Daoy (cell line): ENCODE measurements at regions not wholly inside any gene's neighbourhood (a gene's known extent, or its start where the extent isn't known, plus 50 kb on each side); places are given as distances from the start of the nearest gene placed in this dataset.
"Not testable (repeated sequence)": the region's sequence is repeated elsewhere in the genome, so short reads cannot be mapped to it uniquely, and the experiment has no call there.

Source experiments
- DNase-seq: peaks from one replicate; pipeline ENCODE4 v3.0.0-alpha.2; 2015; ENCODE audit warnings: low read depth

DNA sequence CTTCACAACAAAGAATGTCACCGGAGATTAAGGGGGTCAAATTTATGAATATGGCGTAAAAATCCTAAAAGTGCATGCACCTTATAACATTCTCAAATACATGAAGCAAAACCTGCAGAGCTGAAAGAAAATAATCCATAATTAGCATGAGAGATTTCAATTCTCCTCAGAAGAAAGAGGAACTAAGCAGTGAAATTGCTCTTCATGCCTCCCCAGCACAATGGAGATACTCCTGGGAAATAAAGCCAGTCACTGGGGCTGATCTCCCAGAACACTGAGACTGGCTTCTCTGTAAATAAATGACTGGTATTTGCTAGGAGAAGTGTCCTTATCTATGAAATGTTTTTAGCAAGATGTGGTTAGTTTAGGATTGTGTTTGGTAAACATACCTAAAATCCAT is 68.1 kb downstream of the GOLGA6L6 start:
- not testable (repeated sequence) for DNase-seq

DNA sequence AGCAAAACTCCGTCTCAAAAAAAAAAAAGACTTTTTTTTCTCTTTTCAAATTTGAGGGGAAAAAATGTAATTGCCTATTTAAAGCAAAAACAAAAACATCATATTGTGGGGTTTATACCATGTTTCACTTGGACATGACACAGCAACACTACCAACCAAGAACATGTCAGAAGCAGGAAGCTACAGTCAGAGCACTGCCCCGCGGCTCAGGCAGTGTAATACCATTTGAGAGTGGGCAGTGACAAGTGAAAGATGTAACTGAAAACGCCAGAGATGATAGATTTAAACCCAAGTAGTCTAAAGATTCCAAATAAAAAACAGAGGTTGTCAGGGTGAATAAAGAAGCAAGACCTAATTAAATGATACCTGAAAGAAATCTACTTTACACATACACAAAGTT is 68.6 kb downstream of the GOLGA6L6 start:
- not testable (repeated sequence) for DNase-seq

DNA sequence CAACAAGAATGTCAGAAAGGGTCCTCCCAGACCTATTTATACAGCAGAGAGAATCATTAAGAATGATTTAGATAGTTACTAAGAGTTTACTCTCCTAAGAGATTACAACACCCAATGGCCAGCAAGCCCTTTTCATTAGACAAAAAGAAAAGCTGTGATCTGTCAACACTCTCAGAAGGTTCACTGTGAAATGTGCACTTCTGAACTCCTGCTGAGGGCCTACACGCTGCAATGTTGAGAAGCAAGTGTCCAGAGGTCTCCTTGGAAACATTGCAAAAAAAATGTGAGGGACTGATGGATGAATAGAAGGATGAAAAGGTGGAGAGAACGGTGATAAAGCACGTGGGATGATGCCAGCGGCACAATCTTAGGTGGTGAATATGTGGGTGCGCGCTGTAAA is 70.8 kb downstream of the GOLGA6L6 start:
- not testable (repeated sequence) for DNase-seq

DNA sequence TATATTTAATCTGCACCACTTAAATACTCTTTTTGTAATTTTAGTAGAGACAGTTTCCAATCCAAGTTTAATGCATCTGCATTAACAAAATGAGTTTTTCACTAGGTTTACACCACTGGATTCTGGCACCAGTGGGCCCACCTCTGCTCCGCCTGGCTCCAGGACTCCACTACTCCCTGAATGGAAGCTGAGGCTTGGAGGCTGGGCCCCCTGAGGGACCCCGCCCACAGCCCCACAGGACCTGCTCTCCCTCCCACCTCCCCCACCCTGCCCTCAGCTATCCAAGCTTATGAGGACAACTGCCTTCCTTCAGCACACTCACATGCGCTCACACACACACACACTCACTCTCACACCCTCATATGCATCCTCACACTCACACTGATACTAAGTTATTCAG is 100.5 kb downstream of the GOLGA6L6 start:
- not testable (repeated sequence) for DNase-seq

DNA sequence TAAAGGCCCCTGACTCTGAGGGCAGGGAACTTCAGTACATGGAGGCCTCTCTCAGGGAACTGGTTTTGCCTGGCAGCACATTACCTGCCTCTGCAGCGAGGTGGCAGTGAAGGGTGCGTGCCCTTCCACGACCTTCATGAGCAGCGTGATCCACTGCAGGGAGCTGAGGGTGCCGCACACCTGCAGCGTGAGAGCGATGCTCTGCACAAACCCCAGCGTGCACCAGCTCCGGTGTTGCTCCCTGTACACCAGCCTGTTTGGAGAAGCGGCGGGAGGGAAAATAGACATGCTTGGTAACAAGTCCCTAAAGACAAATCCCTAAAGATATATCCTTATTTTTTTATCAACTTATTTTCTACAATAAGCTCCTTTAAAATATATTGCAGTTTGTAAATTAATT is 101.2 kb downstream of the GOLGA6L6 start:
- not testable (repeated sequence) for DNase-seq

DNA sequence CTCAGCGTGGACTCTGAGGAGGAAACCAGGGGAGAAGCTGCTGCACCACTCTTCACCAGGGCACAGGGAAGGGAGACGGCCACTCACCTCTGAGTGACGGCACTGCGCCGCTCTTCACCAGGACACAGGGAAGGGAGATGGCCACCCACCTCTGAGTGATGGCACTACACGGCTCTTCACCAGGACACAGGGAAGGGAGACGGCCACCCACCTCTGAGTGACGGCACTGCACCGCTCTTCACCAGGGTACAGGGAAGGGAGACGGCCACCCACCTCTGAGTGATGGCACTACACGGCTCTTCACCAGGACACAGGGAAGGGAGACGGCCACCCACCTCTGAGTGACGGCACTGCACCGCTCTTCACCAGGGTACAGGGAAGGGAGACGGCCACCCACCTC is 102.5 kb downstream of the GOLGA6L6 start:
- DNase-seq, result not testable (repeated sequence)

DNA sequence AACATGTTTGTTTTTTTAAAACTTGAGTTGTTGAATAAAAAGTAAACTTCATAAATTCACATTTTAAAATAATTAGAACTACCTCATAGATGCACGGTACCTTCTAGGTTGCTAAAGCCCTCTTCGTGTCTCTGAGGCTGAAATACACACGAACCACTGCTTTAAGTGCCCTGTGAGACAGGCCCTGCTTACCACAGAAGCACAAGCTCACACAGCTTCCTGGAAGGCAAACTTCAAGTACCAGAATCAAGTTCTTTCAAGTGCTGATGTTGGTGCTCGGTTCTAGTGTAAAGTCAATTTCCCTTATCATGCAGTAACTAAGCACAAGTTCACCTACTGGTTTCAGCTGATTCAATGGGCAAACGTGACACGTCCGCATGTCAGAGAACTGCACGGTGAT is 103.3 kb downstream of the GOLGA6L6 start:
- DNase-seq, result not testable (repeated sequence)

DNA sequence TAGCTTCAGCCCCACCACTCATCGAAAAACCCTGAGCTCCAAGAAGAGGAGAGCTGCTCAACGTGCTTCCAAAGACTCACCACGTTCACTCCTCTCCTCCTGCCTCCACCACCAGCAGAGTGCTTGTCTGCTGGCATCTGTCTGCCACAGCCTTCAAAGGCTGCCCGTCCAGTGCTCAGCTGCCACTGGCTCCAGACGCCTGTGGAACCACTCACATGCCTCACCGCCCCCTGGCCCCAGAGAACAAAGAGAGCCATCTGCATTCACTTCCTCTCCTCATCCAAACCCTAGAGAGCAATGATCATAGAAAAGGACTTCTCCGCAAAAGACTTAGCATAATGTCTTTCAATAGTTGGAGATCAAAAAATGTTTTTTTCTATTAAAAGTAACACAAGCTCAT is 108.1 kb downstream of the GOLGA6L6 start:
- not testable (repeated sequence) for DNase-seq

DNA sequence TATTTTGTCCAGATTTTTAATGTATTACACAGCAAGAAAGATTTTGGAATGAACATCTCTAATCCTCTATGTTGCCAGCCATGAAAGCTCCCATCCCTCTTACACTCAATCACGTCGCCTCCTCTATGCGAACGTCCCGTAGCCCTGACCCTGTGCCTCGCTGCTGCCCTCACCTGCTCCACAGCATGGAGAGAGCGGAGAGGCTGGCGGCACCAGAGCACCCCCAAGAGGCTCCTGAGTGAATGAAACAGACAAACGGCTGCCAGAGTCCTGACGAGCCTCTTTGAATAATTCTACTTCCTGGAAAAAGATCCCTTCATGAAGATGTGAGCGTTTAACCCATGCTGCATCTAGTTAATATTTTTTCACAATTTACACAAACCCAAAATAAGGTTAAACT is 111.1 kb downstream of the GOLGA6L6 start:
- not testable (repeated sequence) for DNase-seq

DNA sequence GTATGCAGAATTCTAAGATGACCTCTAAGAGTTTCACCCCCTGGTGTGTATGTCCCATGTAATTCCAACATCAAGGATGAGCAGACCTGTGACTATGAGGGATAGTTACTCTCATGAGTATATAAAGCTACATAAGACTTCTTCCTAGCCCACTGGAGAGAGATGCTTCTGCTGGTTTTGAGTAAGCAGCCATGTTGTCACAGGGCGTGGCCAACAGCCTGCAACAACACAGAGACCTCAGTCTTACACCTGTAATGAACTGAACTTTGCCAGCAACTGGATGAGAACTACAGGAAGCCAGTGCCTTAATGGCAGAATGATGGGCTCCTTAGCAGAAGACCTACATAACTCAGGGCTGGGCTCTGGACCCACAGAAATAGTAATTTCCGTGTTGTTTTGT is 120.9 kb downstream of the GOLGA6L6 start:
- DNase-seq, result not testable (repeated sequence)

DNA sequence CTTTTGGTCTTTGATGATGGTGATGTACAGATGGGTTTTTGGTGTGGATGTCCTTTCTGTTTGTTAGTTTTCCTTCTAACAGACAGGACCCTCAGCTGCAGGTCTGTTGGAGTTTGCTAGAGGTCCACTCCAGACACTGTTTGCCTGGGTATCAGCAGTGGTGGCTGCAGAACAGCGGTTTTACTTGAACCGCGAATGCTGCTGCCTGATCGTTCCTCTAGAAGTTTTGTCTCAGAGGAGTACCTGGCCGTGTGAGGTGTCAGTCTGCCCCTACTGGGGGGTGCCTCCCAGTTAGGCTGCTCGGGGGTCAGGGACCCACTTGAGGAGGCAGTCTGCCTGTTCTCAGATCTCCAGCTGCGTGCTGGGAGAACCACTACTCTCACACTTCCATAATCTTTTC is 125.0 kb downstream of the GOLGA6L6 start:
- DNase-seq, result not testable (repeated sequence)

DNA sequence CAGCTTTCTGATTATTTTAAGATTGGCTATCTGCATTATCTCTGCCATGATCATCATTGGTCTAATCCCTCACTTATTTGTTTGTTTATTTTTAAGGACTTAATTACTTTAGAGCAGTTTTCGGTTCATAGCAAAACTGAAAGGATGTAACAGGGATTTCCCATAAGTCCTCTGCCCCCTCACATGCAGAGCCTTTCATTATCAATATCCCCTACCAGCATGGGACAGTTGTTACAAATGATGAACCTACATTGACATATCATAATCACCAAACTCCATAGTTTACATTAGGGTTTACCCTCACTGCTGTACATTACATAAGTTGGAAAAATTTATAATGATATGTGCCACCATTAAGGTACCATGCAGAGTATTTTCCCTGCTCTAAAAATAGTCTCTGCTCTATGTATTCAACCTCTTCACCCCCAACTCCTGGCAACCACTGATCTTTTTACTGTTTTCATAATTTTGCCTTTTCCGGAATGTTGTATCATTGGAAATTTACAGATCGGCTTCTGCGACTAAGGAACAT is 131.9 kb downstream of the GOLGA6L6 start:
- DNase-seq, result not testable (repeated sequence)

DNA sequence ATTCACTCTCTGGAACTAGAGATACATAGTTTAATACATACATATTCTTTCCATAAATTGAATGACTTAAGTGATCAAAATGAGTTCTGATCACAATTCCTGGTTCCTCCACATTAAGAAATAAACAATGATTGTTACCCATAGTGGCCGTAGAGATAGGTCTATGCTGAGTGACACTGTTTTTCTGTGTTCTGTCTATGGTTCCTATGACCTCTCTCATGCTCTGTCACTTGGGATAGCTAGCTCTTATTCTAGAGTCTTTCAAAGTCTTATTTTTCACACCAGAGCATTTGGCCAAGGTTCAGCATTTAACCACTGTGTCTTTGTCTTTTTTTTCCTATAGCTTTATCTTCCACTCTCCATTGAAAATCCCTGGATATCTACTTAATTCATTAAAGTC is 132.4 kb downstream of the GOLGA6L6 start:
- no peak for DNase-seq

DNA sequence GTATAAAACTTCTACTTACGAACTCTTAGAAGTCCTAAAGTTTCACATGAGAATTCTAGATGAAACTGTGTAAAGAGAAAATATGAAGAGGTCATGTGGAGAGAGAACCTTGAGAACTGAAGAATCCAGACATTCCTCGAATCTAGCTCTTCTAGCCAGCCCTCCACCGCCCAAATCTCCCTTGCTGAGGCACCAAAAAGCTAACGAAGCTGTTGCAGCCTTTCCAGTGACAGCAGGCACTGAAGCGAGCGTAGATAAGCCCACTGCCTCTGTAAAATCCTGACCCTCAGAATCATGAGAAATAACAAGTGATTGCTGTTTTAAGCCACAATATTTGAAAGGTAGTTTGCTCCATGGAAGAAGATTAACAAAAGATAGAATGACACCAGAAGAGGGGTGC is 134.0 kb downstream of the GOLGA6L6 start:
- DNase-seq, result no peak

DNA sequence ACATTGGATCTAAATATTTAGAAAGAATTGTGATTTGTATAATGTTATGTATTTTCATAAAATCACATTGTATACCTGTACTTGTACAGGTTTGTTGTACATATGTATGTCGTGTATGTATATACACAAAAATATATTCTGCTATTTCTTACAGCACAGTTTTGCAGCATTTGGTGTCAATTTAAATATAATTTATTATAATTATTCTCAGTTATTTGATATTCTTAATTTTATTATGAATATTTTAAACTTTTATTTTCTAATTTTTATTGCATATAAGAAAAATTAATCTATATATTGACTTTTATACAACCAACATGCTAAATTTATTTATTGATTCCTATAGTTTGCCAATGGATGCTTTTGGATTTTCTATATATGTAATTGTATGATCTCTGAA is 137.0 kb downstream of the GOLGA6L6 start:
- DNase-seq, result not testable (repeated sequence)

DNA sequence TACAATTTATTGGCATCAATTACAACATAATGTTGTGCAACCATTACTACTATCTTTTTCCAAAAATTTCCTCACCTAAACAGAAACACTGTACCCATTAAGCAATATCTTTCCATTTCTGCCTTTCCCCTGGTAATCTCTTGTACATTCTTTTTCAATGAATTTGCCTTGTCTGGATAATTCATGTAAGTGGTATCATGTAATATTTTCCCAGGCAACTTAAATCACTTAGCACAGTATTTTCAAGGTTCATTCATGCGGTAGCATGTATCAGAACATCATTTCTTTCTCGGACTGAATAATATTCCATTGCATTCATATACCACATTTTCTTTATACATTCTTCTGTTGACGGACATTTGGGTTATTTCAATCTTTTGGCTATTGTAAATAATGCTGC is 139.0 kb downstream of the GOLGA6L6 start:
- not testable (repeated sequence) for DNase-seq

DNA sequence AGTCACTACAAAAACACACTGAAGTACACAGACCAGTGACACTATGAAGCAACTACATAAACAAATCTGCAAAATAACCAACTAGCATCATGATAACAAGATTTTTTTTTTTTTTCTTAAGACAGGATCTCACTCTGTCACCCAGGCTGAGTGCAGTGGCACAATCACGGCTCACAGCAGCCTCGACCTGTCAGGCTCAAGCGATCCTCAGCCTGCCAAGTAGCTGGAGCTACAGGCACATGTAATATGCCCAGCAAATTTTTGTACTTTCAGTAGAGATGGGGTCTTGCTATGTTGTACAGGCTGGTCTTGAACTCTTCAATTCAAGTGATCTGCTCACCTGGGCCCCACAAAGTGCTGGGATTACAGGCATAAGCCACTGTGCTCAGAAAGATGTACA is 140.5 kb downstream of the GOLGA6L6 start:
- DNase-seq, result not testable (repeated sequence)

DNA sequence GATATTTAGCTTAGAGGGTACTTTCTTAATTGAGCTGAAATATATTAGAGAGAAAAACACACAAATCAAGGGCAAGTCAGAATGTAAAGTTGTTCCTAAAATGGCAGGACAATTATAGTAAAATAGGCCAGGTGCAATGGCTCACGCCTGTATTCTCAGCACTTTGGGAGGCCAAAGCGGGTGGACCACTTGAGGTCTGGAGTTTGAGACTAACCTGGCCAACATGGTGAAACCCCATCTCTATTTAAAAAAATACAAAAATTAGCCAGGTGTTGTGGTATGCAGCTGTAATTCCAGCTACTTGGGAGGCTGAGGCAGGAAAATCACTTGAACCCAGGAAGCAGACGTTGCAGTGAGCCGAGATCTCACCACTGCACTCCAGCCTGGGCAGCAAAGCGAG is 142.9 kb downstream of the GOLGA6L6 start:
- DNase-seq, result not testable (repeated sequence)

DNA sequence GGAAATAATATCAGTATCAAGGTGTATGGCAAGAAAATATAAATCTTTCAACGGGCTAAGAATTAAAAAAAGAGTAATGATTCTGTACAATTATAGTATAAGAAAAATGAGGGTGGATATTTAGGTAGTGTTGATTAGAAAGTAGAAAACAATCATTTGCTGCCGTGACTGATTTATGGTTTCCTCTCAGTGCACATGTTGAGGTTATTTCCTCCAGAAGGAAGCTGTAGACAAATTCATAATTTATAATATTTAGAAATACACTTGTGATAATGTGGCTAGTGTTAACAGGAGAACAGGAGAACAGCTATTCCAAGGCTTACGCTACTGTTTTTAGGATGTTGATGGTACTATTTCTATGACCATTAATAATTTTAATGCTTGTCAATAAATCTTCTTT is 153.4 kb downstream of the GOLGA6L6 start:
- DNase-seq, result not testable (repeated sequence)

DNA sequence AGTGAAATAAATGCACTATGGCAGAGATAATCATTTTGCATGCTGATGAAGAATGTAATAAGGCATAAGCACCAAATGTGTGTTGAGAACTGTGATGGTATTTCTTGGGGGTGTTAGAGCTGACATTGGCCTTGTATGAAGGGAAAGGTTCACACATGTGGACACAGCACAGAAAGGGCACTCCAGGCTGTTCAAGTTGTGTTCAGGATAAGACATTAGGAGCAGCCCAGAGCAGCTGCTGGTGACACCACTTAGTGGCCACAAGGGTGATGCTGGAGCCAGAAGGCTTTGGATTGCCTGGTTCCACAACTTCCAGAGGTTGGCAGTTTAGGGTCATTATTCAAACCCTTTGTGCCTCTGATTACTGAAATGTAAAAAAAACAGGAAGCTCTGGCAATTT is 155.4 kb downstream of the GOLGA6L6 start:
- DNase-seq, result no peak

DNA sequence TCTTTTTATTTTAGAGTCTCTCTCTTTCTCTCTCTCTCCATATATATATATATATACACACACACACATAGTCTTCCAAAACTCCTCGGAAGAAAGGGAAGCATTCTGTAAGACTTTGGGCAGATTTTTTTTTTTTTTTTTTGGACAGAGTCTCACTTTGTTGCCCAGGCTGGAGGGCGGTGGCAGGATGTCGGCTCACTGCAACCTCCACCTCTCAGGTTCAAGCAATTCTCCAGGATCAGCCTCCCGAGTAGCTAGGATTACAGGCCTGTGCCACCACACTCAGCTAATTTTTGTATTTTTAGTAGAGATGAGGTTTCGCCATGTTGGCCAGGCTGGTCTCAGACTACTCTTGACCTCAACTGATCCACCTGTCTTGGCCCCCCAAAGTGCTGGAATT is 161.4 kb downstream of the GOLGA6L6 start:
- not testable (repeated sequence) for DNase-seq

DNA sequence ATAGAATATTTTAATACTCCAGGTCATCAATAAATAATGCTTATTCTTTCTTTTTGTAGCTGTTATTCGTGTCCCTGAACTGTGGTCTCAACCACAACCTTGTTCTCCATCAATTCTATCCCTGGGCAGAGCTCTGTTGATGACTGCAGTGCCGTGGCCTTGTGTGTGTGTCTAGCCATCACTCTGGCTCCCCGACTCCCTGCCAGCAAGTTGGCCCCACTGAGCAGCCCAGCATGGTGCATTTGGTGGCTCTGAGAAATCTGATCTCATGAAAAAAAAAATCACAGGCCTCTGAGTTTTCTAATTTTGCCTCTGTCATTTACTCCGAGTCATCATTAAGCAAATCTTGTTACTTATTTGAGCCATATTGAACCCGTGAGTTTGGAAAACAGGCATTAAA is 164.7 kb downstream of the GOLGA6L6 start:
- DNase-seq, result no peak

DNA sequence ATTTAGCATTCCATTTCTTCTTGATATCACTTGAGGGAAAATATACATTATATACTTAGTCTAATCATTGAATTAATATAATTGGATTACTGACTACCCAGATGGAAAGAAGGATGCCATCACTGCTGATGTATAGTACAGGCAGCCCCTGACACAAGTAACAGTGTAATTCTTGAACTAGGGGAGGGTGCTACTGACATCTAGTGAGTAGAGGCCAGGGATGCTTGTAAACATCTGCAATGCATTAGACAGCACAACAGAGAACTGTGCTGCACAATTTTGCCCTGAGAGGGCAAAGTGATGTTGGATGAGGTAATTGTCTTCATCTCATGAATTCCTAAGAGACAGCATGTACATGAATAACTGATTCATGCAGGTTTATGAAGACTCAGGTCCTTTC is 169.2 kb downstream of the GOLGA6L6 start:
- not testable (repeated sequence) for DNase-seq

DNA sequence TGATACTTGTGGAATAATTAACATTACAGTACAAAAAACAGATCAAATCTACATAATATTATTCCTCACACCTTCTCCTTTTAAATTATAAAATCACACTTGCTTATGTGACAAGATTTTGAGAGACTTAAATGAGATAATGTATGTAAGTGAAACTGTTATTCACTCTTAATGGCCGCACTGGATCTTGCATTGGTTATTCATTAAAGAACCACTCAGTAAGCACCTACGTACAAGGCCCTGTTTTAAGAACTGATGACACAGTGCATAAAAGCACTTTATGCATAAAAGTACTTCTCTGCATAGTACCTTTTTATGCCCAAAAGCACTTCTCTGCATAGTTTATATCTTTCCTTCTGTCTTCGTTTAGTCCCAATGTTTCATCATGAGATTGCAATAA is 172.1 kb downstream of the GOLGA6L6 start:
- no peak for DNase-seq
